ENCODE measurements at regions not wholly inside any gene's neighbourhood (a gene's known extent, or its start where the extent isn't known, plus 50 kb on each side); places are given as distances from the start of the nearest gene placed in this dataset.

- Mint-ChIP-seq H3K27ac (no peak overlapping the region), H3K27me3 (no peaks in the 10 kb centered on the region), H3K4me1 (ENCODE audit: low read depth) (no peaks in the 10 kb centered on the region), H3K36me3 (ENCODE audit: low read depth) (no peaks in the 10 kb centered on the region), H3K9me3 (no peaks in the 10 kb centered on the region), H3K4me3 (no peak overlapping the region)
- intact Hi-C loops (cut with DNase I, micrococcal nuclease): no loop called here
- Histone ChIP-seq H3K4me3 (ENCODE audit: low read length) (no peak overlapping the region), H3K4me1 (ENCODE audit: insufficient read depth, low read length) (no peaks in the 10 kb centered on the region), H3K27ac (ENCODE audit: low read depth in 1 of 2, low read length in 2 of 2) (no peak overlapping the region), H3K36me3 (ENCODE audit: insufficient read depth, low read length) (no peaks in the 10 kb centered on the region), H3K9me3 (ENCODE audit: control insufficient read depth in 1 of 2, insufficient read depth in 1 of 2, low read length in 2 of 2) (no peaks in the 10 kb centered on the region), H3K27me3 (ENCODE audit: control insufficient read depth in 1 of 2, insufficient read depth in 2 of 2, low read length in 2 of 2) (peaks cover 0 to 4% of the 10 kb centered on the region in 2 experiments)
- no peak for ATAC-seq (ENCODE audit: poor library complexity)
- DNase-seq: no peak
- TF ChIP-seq CTCF (IDR thresholded peaks at IDR 0.05): no peak
- CTCF ChIA-PET: no interaction called here
- POLR2A ChIA-PET: no interaction called here
Observed at GRCh38 chr5:112070022-112070421, 313.0 kb upstream of the NREP start.

- intact Hi-C loops (cut with DNase I, micrococcal nuclease): no loop called here
- Mint-ChIP-seq H3K27ac (no peak overlapping the region), H3K9me3 (no peaks in the 10 kb centered on the region), H3K4me3 (no peak overlapping the region), H3K4me1 (ENCODE audit: low read depth) (no peaks in the 10 kb centered on the region), H3K36me3 (ENCODE audit: low read depth) (no peaks in the 10 kb centered on the region), H3K27me3 (no peaks in the 10 kb centered on the region)
- Histone ChIP-seq H3K9me3 (ENCODE audit: control insufficient read depth in 1 of 2, insufficient read depth in 1 of 2, low read length in 2 of 2) (no peaks in the 10 kb centered on the region), H3K36me3 (ENCODE audit: insufficient read depth, low read length) (no peaks in the 10 kb centered on the region), H3K27me3 (ENCODE audit: control insufficient read depth in 1 of 2, insufficient read depth in 2 of 2, low read length in 2 of 2) (peaks cover 0 to 4% of the 10 kb centered on the region in 2 experiments), H3K27ac (ENCODE audit: low read depth in 1 of 2, low read length in 2 of 2) (no peak overlapping the region), H3K4me3 (ENCODE audit: low read length) (no peak overlapping the region), H3K4me1 (ENCODE audit: insufficient read depth, low read length) (no peaks in the 10 kb centered on the region)
- no peak for TF ChIP-seq CTCF (IDR thresholded peaks at IDR 0.05)
- ChIA-PET POLR2A (no interaction called here), CTCF (no interaction called here)
- ATAC-seq (ENCODE audit: poor library complexity) (no peak), DNase-seq (no peak)
Observed at GRCh38 chr5:112069329-112069728, 312.3 kb upstream of the NREP start.

- no peaks in the 10 kb centered on the region for H3K27me3 Mint-ChIP-seq
- H3K4me1 Mint-ChIP-seq (ENCODE audit: low read depth): no peaks in the 10 kb centered on the region
- H3K36me3 Mint-ChIP-seq (ENCODE audit: low read depth): no peaks in the 10 kb centered on the region
- H3K27me3 ChIP-seq (ENCODE audit: control insufficient read depth in 1 of 2, insufficient read depth in 2 of 2, low read length in 2 of 2): peaks cover 0 to 4% of the 10 kb centered on the region in 2 experiments
- TF ChIP-seq CTCF (IDR thresholded peaks at IDR 0.05): no peak
- no peak overlapping the region for H3K4me3 ChIP-seq (ENCODE audit: low read length)
- H3K9me3 ChIP-seq (ENCODE audit: control insufficient read depth in 1 of 2, insufficient read depth in 1 of 2, low read length in 2 of 2): no peaks in the 10 kb centered on the region
- no peak overlapping the region for H3K27ac ChIP-seq (ENCODE audit: low read depth in 1 of 2, low read length in 2 of 2)
- CTCF ChIA-PET: no interaction called here
- H3K4me1 ChIP-seq (ENCODE audit: insufficient read depth, low read length): no peaks in the 10 kb centered on the region
- no peaks in the 10 kb centered on the region for H3K9me3 Mint-ChIP-seq
- H3K36me3 ChIP-seq (ENCODE audit: insufficient read depth, low read length): no peaks in the 10 kb centered on the region
- no peak overlapping the region for H3K27ac Mint-ChIP-seq
- intact Hi-C loops (cut with DNase I, micrococcal nuclease): no loop called here
- no peak for DNase-seq
- H3K4me3 Mint-ChIP-seq: no peak overlapping the region
- POLR2A ChIA-PET: no interaction called here
- ATAC-seq (ENCODE audit: poor library complexity): no peak
Observed at GRCh38 chr5:112068593-112068992, 311.6 kb upstream of the NREP start.

All from CD4-positive, alpha-beta T cell (primary cell).